HG02623 (cell line): ENCODE measurements at regions not wholly inside any gene's neighbourhood (a gene's known extent, or its start where the extent isn't known, plus 50 kb on each side); places are given as distances from the start of the nearest gene placed in this dataset.

ENCODE experiments used
- ATAC-seq: cut with Tn5 transposase; IDR thresholded peaks from one replicate; pipeline ENCODE4 v1.9.1; 2021; ENCODE audit warnings: moderate library complexity; ENCODE audit not compliant: unreplicated experiment

DNA sequence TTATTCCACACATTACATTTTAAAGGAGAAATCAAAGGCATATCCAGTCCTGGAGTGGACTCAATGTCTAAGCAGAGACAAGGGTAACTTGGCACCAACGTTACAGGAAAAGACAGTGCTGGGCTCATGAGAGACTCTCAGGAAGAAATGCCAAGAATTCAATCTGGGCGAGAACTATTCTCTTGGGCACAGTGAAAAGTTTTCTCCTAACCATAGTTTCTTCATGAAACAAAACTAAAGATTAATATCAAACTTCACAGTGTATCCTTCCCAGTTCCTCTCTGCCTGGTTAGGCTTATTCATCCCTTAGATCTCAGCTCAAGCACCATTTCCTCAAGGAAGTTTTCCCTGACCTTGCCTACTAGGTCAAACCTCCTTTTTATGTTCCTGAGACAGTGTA, 109.4 kb upstream of the TLL1 start:
- no peak for ATAC-seq

DNA sequence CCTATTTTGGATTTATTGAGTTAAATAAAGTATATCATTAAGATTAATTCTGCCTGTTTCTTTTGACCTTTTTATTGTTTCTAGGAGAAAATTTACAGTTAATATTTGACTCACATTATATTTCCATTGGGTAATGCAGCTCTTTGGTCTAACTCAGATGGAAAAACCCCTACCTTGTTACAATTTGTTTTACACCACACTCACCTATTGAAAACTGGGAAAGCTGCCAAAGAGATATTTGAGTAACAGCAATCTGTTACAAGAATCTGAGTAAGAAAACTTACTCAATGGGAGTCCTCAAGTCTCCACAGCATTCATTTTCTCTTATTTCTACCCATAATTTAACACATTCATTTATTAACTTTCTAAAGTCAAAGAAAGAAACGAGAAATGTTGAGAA, 108.0 kb upstream of the TLL1 start:
- no peak for ATAC-seq

DNA sequence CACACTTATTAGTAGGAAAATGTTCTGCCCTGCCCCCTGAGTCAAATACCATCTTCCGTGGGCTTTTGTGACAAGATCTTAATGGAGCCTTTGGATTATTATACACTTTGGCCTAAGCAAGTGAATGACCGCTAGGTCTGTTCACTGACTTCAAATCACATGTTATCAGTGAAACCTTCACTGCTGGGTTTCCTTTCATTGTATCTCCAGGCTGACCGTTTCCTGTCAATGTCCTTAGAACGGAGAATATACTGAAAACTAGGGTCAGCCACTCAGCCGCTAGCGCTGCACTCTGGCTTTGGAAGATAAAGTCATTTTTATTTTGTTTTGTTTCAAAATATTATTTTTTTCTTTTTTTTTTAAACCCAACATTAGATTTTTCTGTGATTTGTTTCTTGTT, 107.0 kb upstream of the TLL1 start:
- ATAC-seq = no peak

DNA sequence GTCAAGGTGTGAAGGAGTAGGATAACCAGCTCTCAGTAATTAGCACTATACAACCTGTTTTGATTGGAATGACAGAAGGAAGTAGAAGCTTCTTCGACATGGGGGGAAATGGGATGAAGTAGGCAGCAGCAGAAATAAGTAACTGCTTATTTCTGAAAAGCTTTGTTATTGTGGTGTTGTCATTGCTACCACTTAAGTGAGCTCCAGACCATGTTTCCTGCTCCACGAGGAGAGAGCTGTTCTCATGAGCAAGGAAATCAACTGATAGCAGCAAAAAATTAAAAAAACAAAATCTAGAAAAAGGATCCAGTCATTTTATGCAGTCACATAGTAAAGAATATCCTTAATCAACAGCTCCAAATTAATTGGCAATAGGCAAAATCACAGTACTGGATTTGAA, 106.1 kb upstream of the TLL1 start:
- no peak for ATAC-seq

DNA sequence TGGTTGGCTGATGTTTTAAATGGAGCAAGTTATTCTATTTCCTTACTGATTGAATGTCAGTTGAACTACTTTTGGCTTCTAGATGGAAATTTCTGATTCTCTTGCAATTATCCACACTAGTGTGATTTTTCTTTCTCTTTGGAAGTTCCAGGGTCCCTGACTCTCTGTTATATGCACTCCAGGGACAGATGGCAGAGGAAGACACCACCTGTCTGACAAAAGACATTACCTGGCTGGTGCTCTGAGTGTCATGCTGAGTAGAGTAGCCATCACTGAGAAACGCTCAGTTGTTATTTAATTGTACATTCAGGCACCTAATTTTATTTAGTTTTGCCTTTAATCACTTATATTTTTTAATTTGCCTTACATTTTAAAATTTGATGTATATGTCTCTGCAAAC, 105.4 kb upstream of the TLL1 start:
- no peak for ATAC-seq

DNA sequence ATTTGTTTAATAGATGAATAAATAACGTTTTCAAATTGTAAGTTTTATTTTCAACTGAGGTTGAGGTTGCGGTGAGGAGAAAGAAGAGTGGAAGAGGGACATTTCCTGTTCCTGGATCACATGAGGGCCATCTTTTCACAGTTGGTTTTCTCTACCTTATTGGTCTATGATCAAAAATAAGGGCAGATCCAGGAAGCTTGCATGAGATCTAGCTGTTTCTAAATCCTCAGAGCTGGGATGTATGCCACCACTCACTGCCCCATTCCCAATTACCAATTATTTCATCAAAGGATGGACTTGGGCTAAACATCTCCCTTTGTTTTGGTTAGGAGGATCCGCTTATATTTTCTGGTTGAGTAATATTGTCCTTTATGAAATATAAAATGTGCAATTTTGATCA, 104.8 kb upstream of the TLL1 start:
- ATAC-seq = no peak

DNA sequence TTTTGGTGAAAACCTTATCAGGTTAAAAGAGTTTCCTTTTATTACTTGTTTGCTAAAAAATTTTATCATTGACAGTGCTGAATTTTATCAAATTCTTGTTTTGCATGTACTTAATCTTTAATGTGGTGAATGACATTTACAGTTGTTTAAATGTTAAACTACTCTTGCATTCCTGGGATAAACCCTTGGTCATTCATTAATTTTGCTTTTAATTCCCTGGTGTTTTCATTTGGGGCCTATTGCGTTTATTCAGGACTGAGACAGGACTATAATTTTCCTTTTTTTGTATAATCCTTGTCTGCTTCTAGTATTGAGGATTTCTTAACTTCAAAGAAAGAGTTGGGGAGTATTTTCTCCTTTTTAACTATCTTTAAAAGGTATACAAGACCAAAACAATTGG, 98.7 kb upstream of the TLL1 start:
- no peak for ATAC-seq

DNA sequence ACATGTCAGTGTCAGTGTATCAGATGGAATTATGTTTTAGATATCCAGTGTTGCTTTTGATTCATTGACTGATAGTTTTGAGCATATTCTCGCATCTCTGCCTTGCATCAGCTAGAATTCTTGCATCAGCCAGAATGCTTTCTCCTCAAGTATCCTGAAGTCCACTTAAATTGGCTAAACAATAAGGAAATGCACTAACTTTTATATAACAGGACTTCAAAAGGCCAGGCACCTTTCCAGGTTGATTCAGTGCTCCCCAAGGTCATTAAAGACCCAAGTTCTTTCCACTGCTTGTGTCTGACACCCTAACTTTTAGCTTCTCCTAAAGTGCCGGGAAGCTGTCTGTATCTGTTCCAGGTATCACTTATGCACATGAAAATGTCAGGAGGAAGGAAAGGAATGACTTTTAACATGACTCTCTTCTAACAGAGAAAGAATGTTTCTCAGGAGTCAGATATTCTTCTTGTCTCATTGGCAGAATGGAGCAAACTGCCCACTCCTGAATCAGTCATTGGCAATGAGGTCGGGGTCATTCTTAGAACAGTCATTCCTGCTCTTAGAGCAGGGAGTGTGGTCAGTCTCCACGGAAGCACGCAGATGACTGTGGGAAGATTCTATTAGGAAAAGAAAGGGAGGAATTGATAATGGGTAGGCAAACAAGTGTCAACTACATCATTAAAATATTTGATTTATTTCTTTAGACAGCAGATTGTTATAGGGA, 92.9 kb upstream of the TLL1 start:
- ATAC-seq = no peak

DNA sequence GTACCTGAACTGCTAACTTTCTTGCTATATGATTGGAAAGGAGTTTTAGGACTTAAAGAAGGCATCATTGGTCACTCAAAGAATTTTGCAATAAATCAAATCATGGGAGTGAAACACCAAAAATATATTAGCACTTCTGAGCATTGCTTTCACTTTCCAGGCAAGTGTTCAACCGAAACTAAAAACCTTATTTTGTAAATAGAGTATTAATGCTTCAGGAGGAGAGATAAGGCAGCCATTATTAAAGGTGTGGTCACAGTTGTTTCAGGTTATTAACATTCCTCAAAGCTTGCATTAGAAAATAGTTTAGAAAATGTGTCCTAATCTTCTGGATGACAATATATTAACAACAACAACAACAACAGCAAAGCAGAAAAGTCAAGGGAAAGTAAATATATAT, 92.3 kb upstream of the TLL1 start:
- no peak for ATAC-seq

DNA sequence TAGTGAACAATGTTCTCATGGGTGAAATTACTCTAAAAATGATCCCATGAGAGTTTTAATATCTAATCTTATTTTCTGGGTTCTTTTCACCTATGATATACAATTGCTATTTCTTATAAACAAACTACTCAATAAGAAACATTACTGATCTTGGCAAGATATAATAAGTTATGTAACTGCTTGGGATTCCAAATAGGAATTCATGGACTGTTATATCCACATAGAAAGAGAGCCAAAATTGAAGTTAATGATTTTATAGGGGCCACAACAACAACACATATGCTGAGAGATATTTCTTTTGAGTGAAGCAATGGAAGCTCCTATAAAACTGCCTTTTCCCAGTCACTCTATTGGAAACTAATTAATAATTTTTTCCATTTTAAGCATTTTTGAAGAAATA, 90.4 kb upstream of the TLL1 start:
- no peak for ATAC-seq

DNA sequence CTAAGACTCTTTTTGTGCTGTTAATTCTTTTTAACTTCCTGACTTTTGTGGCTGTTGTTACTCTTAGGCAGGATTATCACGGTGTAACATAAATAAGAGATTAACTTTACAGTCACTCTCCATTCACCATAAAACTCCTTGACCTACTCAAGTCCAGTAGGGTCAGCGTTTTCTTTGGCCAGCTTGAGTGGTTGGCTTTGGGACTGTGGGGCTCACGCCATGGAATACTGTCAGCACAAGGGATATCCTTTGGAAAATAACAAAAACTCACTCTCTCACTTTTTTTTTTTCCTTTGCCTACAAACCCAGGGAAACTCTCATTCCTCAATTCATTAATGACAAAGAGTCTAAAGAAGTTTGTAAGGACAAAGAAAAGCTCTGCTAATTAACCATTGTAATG, 89.4 kb upstream of the TLL1 start:
- no peak for ATAC-seq

DNA sequence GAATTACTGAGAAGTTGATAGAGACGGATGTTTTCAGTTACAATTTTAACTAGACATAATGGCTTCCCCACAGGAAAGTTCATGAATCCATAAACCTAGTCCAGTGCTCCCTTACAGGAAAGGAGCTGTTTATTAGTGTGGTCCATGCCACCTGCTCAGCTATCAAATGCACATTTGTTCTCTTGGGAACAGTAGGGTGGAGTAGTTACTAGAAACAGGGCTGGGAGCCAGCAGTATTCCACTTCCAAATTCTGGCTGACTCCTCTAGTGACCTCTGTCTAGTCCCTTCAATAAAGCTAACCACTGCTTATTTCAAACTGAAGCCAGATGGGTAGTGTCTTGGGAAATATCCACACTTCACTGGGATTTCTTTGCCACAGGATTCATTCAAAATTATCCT, 88.4 kb upstream of the TLL1 start:
- ATAC-seq = no peak

DNA sequence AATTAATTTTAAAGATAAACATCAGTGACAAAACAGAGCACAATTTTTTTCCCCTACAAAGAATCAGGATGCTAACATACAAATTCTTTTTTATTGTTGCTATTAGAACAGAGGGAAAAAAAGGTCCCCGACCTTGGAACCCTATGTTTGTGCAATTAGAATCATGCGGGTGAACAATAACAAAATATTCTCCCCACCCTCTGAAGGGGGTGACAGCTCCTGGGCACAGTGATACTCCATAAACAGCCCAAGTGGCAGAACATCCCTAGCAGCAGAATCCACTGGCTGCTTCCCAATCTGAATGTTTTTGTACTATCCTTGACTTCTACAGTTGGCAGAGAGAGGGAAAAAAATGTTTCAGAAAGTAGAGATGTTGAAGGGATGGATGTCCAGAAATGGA, 87.7 kb upstream of the TLL1 start:
- ATAC-seq = no peak

DNA sequence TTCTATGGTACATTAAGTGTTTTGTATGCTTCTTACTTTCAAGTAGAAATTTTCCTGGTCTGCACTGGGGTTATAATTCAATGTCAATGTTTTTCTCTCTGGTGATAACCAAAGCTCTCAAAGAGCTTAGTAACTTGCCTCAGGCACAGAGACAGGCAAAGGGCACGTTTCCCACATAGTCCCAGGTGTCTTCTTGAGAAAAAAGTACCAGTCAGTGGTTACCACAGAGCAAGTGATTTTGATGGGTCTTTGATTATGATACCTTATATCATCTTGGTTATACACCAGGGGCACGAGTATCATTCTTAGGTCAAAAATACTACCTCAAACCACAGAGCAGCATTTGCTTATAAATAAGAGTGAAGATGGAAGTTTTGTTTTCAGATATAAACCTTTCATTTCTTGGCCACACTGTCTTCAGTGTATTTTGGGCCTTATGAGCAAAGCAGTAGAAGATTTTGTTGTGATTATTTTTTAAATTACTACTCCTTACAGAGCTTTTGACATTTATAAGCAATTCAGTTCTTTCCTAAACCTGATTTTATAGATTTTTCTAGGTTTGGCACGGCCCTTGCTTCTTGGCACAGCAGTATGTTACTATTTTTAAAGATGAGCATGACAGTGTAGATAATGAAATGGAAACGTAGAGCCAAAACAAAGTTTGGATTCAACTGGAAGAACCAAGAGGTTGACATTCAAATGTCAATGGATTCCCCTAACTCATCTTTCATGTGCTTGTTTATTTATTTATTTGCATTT, 85.3 kb upstream of the TLL1 start:
- no peak for ATAC-seq

DNA sequence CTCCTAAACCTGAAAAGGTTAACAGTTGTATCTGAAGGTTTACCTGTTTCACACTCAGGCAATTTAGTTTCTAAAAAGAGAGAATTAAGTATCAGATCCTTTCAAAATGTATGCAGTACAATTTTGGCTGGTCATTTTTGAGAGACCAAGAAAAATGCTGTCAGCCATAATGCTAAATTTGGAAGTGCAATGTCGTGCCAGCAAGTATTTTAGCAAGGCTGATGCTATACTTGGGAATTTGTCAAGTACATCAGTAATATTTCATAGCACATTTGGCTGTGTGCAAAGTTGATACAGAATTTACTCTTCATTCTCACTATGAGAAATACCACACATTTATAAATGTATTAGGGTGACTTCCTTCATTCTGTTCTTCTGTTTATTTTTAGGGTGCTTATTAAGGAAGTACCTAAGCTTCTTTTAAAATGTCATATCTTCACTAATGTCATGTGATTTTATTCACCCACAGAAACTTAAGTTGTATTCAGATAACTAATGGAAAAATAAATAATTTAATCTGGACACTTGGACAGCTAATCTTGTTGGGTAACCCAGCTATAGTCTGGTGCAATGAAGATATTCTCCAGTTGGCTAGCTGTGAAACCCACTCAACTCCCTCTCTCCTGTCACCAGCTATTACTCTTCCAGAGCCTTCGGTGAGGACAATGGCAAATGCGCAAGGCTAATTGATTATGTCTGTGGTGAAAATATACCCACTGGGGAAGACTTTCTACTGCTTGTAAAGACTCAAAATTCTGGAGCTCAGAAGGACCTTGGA, 84.2 kb upstream of the TLL1 start:
- no peak for ATAC-seq

DNA sequence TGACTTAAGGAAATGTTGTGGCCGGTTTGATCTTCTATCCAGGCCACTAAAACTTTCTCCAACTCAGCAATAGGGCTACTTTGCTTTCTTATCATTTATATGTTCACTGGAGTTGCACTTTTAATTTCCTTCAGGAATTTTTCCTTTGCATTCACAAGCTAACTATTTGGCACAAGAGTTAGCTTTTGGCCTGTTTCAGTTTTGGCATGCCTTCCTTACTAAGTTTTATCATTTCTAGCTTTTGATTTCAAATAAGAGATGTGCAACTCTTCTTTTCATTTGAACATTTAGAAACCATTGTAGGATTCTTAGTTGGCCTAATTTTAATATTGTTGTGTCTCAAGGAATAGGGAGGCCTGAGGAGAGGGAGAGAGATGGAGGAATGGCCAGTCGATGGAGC, 79.8 kb upstream of the TLL1 start:
- ATAC-seq = no peak

DNA sequence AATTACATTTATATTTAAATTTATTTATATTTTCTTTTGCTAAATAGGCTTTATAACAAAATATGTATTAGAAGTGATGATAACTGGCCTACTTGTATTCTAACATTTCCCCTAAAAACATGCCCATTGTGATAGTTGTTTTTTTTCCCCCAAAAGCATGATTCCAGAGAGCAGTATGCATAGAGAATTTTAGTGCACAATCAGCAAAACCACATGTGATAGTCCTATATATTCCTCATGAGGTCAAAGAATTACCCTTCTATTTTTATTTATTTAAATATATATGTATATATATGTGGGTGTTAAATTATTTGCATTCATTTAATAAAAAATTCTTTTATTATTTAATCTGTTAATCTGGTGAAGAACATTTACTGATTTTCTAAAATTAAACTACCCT, 78.2 kb upstream of the TLL1 start:
- ATAC-seq = no peak

DNA sequence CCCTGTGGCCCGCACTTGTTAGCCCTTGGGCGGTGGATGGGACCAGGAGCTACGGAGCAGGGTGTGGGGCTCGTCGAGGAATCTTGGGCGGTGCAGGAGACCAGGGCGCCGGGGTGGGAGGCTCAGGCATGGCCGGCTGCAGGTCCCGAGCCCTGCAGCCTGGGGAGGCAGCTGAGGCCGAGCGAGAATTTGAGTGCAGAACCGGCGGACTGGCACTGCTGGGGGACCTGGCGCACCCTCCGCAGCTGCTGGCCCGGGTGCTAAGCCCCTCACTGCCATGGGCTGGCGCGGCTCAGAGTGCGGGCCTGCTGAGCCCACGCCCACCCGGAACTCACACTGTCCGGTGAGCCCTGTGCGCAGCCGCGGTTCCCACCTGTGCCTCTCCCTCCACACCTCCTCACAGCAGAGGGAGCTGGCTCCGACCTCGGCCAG, 73.6 kb upstream of the TLL1 start:
- no peak for ATAC-seq

DNA sequence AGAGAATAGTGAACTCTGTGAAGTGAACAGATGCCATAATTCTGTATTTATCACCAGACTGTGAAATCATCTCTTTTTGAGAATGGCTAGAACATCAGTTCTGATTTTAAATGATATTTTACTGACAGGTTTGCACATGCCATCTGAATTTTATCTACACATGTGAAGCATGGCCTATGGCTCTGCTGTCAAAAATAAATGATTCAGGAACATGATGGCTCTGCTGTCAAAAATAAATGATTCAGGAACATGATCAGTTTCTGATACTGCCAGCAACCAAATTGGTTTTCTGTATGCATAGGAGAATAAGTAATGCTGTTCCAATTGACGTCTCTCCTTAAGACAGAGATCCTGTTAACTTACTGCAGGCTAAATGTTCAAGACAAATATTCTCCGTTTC, 70.6 kb upstream of the TLL1 start:
- ATAC-seq = no peak

DNA sequence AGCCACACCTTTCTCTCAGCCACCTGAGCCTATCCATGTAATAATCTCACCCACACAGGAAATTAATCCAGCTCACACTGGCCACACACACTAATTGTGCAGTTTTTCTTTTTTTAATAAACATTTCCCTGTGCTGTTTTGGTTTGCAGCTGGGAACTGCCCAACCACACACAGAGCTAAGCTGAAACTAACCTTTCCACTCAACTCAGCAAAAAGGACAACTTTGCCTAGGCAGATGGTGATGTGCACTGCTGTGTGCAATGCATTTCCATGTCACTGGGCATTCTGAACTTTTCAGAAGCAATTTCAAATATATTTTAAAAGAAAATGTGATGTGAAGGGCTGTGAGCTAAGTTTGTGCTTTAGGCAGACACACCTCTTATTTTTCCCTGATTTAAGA, 70.0 kb upstream of the TLL1 start:
- no peak for ATAC-seq

DNA sequence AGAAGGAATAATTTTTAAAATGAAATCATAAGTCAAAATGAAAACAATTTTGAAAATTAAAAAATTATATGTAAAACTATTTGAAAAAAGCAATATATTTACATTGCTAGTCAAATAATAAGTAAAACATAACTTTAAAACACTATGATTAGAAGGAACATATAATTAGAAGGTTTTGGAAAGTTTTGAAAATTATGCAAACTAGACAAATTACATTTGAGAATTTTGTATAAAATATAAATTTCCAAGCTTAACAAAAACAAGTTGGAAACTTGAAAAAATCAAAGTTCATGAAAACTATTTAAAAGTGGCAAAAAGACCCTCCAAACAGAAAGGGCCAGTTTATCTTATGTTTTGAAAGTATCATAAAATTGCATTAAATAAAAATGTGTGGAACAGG, 67.6 kb upstream of the TLL1 start:
- ATAC-seq = no peak

DNA sequence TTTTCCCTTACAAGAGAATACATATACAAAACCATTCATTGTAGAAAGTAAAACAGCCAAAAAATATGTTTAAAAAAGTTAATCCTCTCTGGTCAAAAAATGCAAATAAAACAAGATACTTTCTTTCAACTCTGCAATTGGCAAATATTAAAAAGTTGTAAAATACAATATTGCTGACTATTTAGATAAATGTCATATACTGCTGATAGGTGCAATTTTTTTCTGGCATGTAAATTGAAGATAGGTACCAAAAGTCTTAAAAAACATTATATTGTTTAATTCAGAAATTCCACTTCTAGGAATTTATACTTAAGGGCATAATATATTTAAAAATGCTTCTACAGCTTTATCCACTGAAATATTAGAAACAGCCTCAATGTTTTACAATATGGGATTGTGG, 66.4 kb upstream of the TLL1 start:
- no peak for ATAC-seq
